Fibroblast of peridontal ligament (primary cell): ENCODE measurements at regions not wholly inside any gene's neighbourhood (a gene's known extent, or its start where the extent isn't known, plus 50 kb on each side); places are given as distances from the start of the nearest gene placed in this dataset.

Experiments
- DNase-seq: peaks from one replicate; pipeline ENCODE4 v3.0.0-alpha.2; 2010; ENCODE audit errors: extremely low read depth

DNA sequence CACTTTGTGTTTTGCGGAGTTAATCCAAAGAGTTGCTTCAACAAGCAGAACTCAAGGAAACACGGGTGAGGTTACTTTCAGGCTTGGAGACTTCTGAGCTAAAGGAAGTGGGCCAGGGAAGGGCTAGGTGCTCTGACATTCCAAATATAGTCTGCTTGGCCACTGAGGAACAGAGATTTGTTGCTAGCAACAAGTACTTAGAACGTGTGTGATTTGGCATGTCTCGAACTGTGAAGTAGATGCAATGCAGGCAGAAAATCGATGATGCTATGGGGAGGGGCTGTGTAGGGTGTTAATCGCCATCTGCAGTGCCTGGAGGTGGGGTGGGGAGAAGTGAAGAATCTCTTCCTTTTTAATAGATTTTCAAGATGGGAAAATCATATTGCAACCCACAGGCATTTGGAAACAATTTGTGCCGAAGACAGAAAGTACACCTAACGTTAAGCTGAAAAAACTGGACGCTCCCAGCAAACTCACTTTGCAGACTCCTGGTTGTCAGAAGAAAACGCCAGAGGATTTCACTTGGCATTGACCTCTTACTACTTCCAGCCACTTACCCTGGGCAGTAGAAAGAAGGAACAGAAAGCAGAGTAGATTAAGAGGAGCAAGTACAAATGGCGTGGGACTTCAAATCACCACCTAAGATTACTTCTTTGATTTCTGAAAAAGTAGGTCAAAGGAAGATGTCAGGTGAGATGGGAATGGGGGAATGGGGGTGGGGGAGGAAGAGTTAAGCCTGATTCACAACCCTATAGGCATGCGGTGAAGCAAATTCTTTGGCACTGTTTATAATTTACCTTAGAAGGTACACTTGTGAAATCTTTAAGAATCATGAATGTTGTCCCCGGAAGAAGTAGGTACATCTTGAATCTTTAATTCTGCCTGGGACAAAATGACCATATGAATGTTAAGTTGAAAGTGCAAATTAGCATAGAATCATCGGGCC is 314.1 kb downstream of the CD83 start:
- no peak for DNase-seq

DNA sequence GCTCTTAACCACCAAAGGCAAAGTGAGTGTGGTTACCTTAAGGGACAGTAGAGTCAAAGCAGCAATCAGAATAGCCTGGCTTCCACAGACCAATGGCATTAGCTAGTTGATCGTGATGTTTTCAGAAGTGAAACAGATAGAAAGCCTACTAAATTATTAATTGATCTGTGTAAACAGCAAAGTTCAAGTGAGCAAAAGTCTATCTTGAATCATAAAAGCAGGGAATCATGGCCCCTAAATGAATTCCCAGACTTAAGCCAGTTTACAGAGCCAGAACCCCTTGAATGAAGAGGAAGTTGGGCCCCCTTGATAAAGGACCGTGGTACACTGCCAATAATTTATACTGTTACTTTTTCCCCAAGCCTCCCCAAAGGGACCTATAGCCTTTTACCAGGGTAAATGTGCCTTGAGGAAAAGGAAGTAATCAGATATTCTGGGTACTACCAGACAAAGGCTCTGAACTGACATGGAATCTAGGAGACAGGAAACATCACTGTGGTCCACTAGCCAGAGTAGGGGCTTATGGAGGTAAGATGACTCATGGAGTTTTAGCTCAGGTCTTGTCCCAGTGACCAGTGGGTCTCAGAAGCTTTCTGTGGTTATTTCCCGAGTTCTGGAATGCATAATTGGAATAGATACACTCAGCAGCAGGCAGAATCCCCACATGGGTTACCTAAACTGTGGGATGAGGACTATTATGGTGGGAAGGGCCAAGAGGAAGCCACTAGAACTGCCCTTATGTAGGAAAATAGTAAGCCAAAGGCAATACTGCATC is 317.5 kb downstream of the CD83 start:
- no peak for DNase-seq

DNA sequence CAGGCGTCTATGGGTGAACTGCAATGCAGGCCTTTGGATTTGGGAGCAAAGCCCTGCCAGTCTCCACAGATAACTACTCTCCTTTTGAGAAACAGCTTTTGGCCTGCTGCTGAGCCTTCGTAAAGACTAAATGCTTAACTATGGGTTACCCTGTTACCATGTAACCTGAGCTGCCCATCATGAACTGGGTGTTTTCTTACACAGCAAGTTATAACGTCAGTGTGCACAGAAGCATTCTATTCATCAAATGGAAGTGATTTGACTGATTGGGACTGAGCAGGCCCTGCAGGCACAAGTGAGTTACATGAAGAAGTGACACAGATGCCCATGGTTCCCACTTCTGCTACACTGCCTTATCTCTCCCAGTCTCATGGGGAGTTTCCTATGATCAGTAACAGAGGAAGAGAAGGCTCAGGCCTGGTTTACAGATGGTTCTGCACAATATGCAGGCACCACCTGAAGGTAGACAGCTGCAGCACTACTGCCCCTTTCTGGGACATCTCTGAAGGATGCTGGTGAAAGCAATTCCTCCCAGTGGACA is 319.1 kb downstream of the CD83 start:
- DNase-seq, result peak; percentile 9

DNA sequence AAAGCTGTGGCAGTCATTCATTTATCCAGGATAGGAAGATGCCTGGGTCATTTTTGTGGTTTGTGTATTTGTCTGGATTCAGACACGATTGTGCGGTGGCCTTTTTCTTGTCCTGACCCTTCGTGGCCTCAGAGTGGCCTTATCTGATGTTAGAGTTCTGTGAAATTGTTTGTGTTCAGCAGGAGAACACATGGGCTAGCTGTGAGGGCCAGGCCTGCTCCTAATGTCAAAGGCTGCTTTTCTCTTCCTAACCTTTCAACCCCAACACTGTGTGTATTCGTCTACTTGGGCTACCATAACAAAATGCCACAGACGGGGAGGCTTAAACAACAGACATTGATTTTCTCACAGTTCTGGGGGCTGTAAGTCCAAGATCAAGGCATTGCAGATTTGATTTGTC is 321.8 kb downstream of the CD83 start:
- DNase-seq, result no peak

DNA sequence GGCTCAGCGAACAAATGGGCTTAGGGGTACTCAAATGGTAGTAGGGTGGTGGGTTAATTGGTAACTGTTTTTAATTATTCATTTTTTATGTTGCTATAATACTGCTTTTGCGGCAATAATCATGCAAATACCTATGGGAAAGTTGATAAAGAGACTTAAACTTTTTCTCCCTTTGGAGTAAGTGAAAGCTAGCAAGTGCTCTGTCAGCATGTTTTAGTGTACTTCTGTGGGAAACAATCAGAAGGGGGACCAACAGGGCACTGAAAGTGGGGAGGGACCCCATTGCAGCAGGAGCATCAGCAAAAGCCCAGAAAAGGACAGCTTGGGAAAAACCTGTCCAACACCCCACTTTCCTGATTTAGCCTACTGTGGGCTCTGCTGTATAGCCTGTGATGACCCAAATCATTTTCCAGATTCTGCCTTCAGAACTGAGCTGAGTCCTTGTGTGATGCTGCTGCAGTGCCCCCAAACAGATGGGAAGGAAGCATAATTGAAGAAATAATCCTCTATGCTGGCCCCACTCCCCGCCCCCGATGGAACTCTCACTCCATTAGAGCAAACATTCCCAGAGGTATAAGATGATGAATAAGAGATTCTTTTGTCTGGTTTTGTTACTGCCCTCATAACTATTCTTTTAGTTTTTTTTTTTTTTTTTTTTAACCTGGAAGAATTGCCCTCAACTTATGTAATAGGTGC is 322.8 kb downstream of the CD83 start:
- DNase-seq, result no peak

DNA sequence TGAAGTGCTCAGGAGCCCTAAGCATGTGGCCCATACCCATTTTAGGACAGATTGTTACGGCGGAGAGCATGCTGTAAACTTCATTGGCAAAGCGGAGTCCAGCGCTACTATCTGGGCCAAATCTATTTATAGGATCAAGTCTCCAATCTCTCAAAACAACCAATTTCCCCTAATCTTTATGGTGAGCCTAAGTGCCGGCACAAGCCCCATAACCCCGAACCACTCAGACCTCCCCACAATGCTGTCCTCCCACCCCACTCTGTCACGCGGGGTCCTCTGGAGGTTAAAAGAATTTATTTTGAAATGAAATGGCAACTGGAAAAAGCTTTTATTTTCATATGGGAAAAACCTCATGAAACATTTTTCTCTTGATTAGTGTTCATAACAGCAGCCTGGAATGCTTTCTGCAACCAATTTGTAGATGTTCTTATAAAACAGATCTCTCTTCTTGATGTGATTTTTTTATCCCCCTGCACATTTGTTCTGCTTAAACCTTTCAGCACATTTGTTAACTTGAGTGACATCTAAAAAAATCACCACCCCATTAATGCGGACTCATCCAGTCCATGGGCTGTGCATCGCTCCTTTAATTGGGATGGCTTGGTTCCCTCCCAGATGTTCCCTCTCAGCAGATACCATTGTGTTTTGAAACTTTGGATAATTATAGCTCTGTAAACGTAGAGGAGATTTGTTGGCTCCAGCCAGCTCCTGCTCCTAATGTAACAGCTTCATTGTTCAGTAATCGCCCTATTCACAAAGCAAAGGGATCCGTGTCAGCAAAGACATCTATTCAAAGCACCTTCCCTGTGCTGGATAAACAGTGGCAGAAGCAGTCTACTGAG is 323.6 kb downstream of the CD83 start:
- DNase-seq, result peak; percentile 85

DNA sequence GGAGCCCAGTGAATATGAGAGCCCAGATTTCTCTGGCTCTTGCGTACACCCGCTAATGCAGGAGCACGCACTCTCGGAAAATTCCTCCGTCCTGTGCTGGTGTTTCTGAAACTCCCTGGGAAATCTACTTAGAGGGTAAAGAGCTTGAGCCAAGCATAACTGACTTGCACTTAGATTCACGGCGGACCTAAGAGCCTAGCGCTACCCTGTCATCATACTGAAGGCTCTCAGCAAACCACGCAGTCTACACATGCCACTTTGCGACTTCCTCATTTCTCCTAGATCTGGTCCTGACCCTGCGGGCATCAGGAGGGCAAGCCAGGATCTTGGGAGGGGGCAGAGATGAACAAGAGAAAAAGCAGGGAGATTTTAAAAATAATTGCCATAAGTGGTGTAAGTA is 324.7 kb downstream of the CD83 start:
- no peak for DNase-seq

DNA sequence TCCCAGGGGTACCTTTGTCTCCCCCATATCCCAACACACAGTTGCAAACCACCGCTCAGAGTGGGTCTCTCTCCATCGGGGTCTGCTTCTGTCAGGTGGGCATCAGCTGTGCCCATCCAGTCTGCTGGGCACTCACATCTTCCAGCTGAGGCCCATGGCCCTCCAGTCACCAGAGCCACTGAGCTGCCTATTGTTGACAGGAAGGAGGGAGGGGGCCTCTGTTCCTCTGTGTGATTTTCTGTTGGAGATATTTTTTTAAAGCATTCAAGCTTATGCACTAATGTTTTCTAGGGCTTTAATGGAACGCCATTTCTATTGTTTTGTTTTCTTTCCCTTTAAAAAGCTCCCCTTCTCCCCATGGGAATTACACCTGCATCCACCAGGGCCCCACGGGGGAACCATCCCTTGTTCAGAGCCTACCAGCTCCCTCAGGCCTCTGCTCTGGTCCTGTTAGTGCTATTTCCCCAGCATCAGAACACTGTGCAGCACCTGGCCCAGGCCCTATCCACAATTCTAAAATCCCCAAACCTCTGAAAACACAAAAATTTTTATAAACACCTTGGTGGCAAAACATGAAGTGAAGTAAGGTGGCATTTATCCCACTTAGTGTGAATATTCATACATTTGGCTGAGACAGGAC is 326.2 kb downstream of the CD83 start:
- DNase-seq, result no peak

DNA sequence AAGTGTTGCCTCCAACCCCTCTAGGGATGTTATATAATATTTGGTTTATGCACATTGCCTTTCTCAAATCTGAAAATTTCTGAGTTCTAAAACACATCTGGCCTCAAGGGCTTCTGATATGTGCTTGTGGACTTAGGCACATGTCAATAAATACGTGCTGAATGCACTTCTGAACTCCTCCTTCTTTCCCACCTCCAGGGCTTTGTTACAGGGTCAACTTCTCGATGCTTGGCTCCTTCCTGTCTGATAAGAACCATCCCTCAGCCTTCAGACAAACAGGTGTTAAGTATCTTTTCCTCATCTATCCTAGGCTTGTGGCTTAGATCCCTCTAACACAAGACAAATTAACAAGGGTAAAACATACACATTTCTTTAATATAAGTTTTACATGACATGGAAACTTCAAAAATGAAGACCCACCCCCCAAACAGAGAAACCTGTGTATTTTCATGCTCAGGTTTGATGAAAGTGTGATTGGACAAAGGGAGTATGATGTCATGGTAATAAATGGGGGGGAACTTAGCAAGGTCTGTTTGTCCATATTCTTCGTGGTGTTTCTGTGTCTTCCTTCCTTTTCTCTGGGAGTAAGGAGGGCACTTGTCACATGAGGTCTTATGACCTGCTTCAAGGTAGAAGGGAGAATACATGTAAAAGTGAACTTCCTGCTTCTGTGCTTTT is 326.9 kb downstream of the CD83 start:
- DNase-seq, result no peak

DNA sequence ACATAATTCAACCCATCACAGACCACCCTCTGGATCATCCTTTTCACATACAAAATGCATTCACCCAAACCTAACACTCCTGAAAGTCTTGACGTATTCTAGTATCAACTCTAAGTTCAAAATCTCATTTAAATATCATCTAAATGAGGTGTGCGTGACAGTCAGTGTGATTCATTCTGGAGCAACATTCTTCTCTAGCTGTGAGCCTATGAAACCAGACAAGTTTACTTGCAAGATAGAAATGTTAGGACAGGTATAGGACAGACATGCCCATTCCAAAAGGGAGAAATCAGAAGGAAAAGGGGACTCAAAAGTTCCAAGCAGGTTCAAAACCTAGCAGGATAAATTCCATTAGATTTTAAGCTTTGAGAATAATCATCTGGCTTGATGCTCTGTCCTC is 329.7 kb downstream of the CD83 start:
- DNase-seq, result no peak

DNA sequence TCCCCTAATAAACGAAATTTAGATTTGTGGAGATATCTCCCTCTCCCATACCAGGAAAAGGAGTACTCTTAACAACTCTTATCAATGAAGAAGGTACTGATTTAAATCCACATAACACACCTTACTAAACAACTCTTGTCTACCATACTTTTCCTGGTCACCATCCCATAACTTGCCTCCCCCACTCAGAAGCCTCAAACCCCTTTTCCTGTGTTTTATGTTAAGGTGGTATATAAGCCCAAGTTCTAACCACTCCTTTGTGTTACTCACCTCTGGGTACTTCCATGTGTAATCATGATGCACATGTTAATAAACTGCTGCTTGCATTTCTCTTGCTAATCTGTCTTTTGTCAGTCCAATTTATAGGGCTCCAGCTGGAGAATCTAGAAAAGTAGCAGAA is 330.7 kb downstream of the CD83 start:
- DNase-seq, result no peak

DNA sequence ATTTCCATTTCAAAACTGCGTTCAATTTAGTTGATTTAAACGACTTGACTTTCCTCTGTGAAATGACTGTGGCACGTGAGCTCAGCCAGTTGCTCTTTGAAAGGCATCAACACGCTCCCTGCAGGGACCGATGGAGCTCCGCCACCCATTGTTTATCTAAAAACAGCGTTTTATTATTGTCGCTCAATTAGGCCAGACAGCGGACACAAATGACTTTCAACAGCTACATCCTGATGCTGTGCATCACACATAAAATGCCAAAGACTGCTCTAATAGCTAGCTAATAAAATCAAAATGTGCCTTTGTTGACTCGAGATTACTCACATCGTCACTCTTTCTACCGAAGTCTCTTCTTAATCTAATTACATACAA is 332.5 kb downstream of the CD83 start:
- DNase-seq, result no peak

DNA sequence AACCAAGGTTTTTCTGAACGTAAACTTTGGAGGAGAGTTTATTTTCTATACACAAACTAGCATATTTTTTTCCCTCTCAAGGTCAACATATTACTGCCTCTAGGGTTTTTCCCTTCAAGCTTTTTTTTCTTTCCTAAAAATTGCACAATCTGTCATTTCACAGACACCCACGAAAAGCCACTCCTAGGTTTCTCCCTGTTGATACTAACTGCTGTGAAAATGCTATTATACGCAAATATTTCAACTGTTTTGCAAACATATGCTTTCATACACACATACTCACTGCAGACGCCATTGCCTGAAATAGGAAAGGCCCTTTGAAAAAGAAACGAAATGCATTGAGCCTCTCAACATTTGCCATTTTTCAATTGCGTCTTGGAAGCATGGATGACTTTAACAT is 333.0 kb downstream of the CD83 start:
- no peak for DNase-seq

DNA sequence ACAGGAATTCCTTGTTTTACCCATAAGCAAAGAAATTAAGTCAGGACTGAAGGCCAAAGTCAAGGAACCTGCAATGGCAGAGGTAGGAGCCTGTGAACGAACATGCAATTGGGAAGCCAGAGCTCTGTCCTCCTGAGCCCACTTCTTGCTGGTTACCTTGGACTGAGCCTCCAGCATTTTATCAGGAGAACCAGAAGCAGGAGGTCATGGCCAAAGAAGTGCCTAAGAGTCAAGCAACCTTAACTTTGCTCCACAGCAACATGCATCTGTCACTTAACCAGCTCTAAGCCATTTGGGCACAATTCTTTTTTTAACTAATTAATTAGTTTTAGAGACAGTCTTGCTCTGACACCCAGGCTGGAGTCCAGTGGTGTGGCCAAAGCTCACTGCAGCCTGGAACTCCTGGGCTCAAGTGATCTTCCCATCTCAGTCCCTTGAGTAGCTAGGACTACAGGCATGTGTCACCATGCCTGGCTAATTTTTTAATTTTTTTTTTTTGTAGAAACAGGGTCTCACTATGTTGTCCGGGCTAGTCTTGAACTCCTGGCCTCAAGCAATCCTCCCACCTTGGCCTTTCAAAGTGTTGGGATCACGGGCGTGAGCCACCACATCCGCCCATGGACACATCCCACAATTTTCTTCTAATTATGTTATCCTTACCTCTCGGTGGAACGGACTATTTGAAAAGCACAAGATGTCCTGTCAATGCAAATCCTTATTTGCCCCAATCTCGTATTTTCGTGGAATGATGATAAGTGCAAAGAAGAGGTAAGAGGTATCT is 334.2 kb downstream of the CD83 start:
- no peak for DNase-seq

DNA sequence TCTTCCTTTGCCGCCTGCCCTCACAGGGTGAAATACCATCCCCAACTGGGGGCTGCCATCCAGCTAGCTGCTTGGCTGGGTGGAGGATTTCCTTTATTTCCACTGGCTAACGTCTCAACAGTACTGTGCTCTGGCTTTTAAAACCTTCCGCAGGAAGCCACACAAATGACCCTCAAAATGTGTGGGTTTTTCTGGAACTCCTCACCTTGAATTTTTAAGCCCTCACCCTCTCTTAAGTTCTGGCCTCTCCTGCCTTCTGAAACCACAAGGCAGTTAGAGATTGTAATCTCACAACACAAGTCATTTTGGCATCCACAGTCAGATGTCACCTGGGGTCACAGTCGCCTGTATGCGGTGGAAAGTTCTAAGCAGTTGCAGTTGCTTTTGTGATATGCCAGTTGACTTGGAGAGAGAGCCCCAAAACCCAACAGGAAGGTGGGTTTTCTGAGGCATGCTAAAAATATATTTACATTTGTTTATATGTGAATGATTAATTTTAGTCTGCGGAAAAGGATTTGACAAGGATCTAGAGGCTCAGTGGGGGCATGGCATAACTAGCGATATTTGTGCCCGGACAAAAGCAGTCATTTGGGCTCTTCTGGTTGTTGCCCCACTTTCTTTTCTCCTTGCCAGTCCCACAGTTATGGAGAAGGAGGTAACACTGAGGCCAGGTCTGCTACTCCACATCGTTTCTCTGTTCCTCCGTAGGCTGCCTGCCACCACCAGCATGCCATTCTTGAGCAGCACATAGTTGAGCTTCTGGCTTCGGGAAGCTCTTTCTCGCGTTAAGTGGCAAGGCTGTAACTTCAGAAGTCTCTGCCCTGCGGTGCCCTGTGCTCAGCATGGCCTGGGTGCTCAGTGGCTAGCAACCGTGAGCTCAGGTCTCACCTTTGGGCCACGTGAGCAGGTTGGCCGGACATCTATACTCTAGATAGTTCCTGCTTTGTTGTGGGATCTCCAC is 335.3 kb downstream of the CD83 start:
- no peak for DNase-seq

DNA sequence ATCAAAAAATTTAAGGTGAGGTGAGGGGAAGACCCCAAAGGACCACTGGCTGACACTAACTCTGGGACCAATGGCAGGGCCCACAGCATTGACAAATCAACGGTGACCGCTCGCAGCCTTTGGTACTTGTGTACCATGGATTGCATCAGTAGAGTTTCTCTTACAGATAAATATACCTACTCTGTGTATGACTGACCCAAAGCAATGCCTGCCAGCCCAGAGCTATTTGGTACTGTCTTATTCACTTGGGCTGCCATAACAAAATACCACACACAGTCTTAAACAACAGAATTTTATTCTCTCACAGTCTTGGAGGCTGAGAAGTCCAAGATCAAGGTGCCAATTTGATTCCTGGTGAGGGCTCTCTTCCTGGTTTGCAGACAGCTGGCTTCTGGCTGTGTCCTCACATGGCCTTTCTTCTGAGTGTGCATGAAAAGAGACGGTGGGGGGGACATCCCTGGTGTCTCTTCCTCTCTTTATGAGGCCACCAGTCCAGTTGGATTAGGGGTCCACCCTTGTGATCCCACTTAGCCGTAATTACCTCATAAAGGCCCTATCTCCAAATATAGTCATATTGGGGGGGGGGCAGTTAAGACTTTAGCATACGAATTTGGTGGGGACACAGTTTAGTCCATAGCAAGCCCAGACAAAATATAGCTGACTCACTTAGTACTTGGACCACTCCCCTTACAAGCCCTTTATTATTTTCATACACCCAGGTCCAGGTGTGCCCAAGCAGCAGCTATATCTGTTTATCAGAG is 336.3 kb downstream of the CD83 start:
- no peak for DNase-seq

DNA sequence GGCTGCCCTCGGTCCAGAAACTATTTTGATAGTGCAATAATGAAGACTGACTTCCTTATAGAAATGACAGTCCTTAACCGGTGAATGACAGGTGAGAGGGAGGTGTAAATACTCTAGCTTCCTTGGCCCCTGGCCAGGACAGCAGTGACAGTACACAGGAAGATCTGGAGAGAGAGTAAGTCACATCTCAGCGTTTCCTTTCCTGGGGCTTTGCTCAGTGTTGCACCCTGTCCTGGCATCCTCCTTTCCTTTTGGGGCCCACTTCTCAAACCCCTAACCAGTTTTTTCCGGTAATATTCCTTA is 336.9 kb downstream of the CD83 start:
- no peak for DNase-seq

DNA sequence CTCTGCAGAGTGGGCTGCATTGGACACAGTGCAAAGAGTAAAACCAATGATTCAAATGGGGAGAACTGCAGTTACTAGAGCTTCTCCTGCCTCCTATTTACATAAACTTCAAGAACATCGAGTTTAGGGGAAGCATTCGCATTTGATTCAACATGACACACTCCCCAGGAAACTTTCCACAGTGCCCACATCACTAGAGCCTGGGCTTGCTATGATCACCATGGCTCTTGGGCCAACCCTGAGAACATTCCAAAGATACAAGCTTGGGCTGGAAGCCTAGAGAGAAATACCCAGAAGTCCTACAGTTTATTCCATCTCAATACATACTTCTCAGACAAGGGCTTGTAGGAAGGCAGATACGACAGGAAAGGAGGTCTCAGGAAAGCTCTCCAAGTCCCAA is 337.9 kb downstream of the CD83 start:
- DNase-seq, result peak; percentile 71
